A673 (cell line): ENCODE measurements at regions not wholly inside any gene's neighbourhood (a gene's known extent, or its start where the extent isn't known, plus 50 kb on each side); places are given as distances from the start of the nearest gene placed in this dataset.

Experiments
- BruUV-seq: library from RNA; stranded (reverse); fragments of 400-500 nt; replicated peaks from 2 replicates; lab custom pipeline; 2021; lab: Mats Ljungman, UMichigan
- CTCF ChIA-PET: fragments of 300-600 bp; sonication (Branson Sonifier 250); formaldehyde crosslinking; loops from one replicate; lab custom pipeline; 2022; ENCODE audit warnings: antibody characterized with exemption; lab: Charles Lee
- POLR2A ChIA-PET: fragments of 300-600 bp; sonication (Branson Sonifier 250); formaldehyde crosslinking; loops from one replicate; lab custom pipeline; 2022; ENCODE audit warnings: antibody characterized with exemption; ENCODE audit not compliant: low non-redundant PET; lab: Charles Lee
- DNase-seq: peaks from one replicate; pipeline ENCODE4 v3.0.0-alpha.2; 2015; ENCODE audit warnings: low spot score
- H3K27ac ChIP-seq: fragments of 200-600 bp; sonication (generic); 2 replicates; pipeline ENCODE4 v1.5.1; 2016; ENCODE audit warnings: mixed run types, low read depth, mild to moderate bottlenecking, mixed read lengths, antibody characterized with exemption, low read length; ENCODE audit not compliant: poor library complexity, severe bottlenecking
- H3K27me3 ChIP-seq: fragments of 200-600 bp; sonication (generic); replicated peaks from 2 replicates; pipeline ENCODE4 v1.6.1; 2017; ENCODE audit warnings: mixed run types, low read depth, mild to moderate bottlenecking, mixed read lengths, antibody characterized with exemption, low read length; ENCODE audit not compliant: insufficient read depth, poor library complexity
- H3K36me3 ChIP-seq: fragments of 200-600 bp; sonication (generic); 2 replicates; pipeline ENCODE4 v1.6.1; 2016; ENCODE audit warnings: mixed run types, mild to moderate bottlenecking, mixed read lengths, antibody characterized with exemption, low read length; ENCODE audit not compliant: insufficient read depth, poor library complexity, severe bottlenecking
- H3K4me1 ChIP-seq: fragments of 200-600 bp; sonication (generic); 2 replicates; pipeline ENCODE4 v1.6.1; 2017; ENCODE audit warnings: mixed run types, mild to moderate bottlenecking, mixed read lengths, antibody characterized with exemption, low read length; ENCODE audit not compliant: insufficient read depth, poor library complexity, severe bottlenecking
- H3K4me3 ChIP-seq: fragments of 200-600 bp; sonication (generic); 2 replicates; pipeline ENCODE4 v1.5.1; 2016; ENCODE audit warnings: low read depth, mixed run types, mild to moderate bottlenecking, mixed read lengths, low read length; ENCODE audit not compliant: poor library complexity, severe bottlenecking
- H3K9me3 ChIP-seq: fragments of 200-600 bp; sonication (generic); 2 replicates; pipeline ENCODE4 v1.6.1; 2016; ENCODE audit warnings: mixed run types, low read depth, mild to moderate bottlenecking, mixed read lengths, antibody characterized with exemption, low read length; ENCODE audit not compliant: poor library complexity, severe bottlenecking
- EZH2 ChIP-seq: fragments of 200-600 bp; sonication (generic); IDR thresholded peaks from 2 replicates; pipeline ENCODE4 v1.6.1; 2017; ENCODE audit warnings: borderline replicate concordance, low read depth, mild to moderate bottlenecking, mixed read lengths, antibody characterized with exemption, low read length; ENCODE audit not compliant: poor library complexity, severe bottlenecking
- intact Hi-C: fragments of 100-400 bp; cut with micrococcal nuclease; formaldehyde crosslinking; loops from one replicate; pipeline ENCODE4 v1.10.0; 2022; ENCODE audit not compliant: unreplicated experiment
- TF ChIP-seq, protein P1 (sequence below): fragments of 300-800, 200-600 bp; sonication (generic); conservative IDR thresholded peaks from 2 replicates; pipeline ENCODE4 v1.5.1; 2017; ENCODE audit warnings: low read depth, mild to moderate bottlenecking, antibody characterized with exemption, low read length, moderate library complexity, mixed read lengths

DNA sequence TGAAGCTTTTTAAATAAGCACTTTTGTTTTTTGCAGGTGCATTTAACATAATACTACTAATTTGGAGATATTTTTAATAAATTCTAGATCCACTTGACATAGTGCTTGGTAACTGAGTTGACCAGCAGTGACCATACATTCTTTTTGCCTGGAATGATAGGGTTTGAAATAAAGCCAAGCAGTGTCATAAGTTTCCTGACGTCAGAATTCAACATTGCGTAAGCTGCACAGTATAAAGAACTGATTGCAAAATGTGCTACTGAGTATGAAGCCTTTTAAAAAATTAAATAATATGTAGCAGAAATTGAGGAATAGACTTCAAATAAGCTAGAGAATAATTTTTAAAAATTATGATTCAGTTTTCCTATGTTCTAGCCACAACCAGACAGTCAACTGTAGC lies 454.6 kb upstream of the ARPP21 start:
- Histone ChIP-seq H3K36me3 (no peaks in the 10 kb centered on the region), H3K9me3 (peaks cover 24% of the 10 kb centered on the region), H3K27me3 (no peaks in the 10 kb centered on the region), H3K27ac (no peak overlapping the region), H3K4me1 (no peaks in the 10 kb centered on the region), H3K4me3 (no peak overlapping the region)
- TF ChIP-seq, protein P1, sequence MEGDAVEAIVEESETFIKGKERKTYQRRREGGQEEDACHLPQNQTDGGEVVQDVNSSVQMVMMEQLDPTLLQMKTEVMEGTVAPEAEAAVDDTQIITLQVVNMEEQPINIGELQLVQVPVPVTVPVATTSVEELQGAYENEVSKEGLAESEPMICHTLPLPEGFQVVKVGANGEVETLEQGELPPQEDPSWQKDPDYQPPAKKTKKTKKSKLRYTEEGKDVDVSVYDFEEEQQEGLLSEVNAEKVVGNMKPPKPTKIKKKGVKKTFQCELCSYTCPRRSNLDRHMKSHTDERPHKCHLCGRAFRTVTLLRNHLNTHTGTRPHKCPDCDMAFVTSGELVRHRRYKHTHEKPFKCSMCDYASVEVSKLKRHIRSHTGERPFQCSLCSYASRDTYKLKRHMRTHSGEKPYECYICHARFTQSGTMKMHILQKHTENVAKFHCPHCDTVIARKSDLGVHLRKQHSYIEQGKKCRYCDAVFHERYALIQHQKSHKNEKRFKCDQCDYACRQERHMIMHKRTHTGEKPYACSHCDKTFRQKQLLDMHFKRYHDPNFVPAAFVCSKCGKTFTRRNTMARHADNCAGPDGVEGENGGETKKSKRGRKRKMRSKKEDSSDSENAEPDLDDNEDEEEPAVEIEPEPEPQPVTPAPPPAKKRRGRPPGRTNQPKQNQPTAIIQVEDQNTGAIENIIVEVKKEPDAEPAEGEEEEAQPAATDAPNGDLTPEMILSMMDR = no peak
- TF ChIP-seq EZH2 = no peak
- no peak for DNase-seq
- no TSS peak for BruUV-seq
- CTCF ChIA-PET = no interaction called here
- intact Hi-C loops = no loop called here
- POLR2A ChIA-PET = no interaction called here

DNA sequence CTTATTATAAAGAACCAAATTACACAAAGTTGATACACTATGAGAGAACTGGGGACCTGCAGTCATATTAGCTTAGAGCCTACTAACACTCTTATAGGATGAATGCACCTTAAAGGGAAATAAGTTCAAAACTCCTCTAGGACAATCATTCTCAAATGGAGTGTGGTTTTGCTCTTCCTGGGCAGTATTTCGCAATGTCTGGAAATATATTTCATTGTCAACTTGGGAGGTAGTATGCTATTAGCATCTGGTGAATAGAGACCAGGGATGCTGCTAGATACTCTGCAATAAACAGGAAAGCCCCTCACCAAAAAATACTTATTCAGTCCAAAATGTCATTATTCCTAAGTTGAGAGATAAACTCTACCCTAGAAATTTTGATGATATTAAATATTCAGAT lies 451.4 kb upstream of the ARPP21 start:
- peaks cover 4% of the 10 kb centered on the region for H3K9me3 ChIP-seq
- ChIA-PET POLR2A (no interaction called here), CTCF (no interaction called here)
- no peaks in the 10 kb centered on the region for H3K36me3 ChIP-seq
- no TSS peak for BruUV-seq
- TF ChIP-seq, protein P1 = no peak
- no peak for TF ChIP-seq EZH2
- no peaks in the 10 kb centered on the region for H3K27me3 ChIP-seq
- no peak overlapping the region for H3K27ac ChIP-seq
- no peak overlapping the region for H3K4me3 ChIP-seq
- intact Hi-C loops = no loop called here
- DNase-seq = no peak
- no peaks in the 10 kb centered on the region for H3K4me1 ChIP-seq

DNA sequence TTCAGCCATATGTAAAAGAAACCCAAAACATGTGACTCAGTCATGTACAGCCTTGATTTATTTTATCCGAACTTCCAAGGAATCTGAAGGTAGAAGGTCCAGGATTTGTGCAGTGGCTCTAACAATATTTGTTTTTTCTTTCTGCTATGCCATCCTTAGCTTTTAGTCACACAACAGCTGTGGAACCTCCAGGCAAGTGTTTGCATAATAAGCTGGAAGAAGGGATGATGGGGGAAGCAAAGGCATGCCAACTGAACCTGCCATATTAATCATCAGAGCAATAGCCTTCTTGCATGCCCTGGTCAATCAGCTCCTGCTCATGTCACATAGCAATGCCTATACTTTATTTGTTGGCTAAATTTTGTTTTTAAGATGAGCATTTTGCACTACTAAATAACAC lies 444.7 kb upstream of the ARPP21 start:
- no peak for DNase-seq
- ChIA-PET POLR2A (no interaction called here), CTCF (no interaction called here)
- H3K9me3 ChIP-seq = no peaks in the 10 kb centered on the region
- BruUV-seq = no TSS peak
- H3K27ac ChIP-seq = no peak overlapping the region
- H3K4me1 ChIP-seq = no peaks in the 10 kb centered on the region
- intact Hi-C loops = no loop called here
- H3K36me3 ChIP-seq = no peaks in the 10 kb centered on the region
- H3K4me3 ChIP-seq = no peak overlapping the region
- no peaks in the 10 kb centered on the region for H3K27me3 ChIP-seq
- TF ChIP-seq, protein P1 = no peak
- TF ChIP-seq EZH2 = no peak
